ENCODE measurements at regions not wholly inside any gene's neighbourhood (a gene's known extent, or its start where the extent isn't known, plus 50 kb on each side); places are given as distances from the start of the nearest gene placed in this dataset.

DNA sequence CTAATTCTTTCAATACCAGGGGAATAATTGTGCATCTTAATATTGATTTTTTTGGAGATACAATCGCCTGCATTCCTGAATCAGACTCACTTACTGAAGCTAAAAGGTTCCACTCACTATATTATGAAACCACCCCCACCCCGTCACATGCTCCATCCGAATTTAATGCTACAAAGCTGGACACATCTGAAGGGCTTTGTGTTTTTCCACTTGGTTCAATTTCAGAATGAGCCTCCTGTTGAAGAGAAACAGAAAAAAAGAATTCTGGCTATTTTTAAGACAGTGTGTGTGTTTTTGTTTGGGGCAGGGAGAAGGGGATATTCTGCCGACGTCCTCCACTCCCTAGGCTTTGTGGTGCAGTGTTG is 165.5 kb upstream of the TBX20 start:
- H3K27ac ChIP-seq (ENCODE audit: low read length), result no peak overlapping the region
- H3K9ac ChIP-seq (ENCODE audit: low read length), result no peak overlapping the region
- no peaks in the 10 kb centered on the region for H3K4me1 ChIP-seq (ENCODE audit: low read length)
- H3K36me3 ChIP-seq (ENCODE audit: insufficient read depth, low read length), result no peaks in the 10 kb centered on the region
- H3K4me2 ChIP-seq (ENCODE audit: low read depth, low read length, poor library complexity, severe bottlenecking), result no peak overlapping the region
- no peaks in the 10 kb centered on the region for H4K20me1 ChIP-seq (ENCODE audit: insufficient read depth, low read depth, low read length)
- DNase-seq, result no peak
- H3K9me2 ChIP-seq (replicated peaks; ENCODE audit: insufficient read depth, low read length), result no peaks in the 10 kb centered on the region
- no peaks in the 10 kb centered on the region for H3K27me3 ChIP-seq (ENCODE audit: low read length)
- H3K79me2 ChIP-seq (ENCODE audit: low read length), result no peaks in the 10 kb centered on the region
- H3K4me3 ChIP-seq (ENCODE audit: low read length), result no peak overlapping the region
- no peaks in the 10 kb centered on the region for H3K9me3 ChIP-seq (ENCODE audit: low read length)
- no peak overlapping the region for H2AFZ ChIP-seq (ENCODE audit: low read length)

DNA sequence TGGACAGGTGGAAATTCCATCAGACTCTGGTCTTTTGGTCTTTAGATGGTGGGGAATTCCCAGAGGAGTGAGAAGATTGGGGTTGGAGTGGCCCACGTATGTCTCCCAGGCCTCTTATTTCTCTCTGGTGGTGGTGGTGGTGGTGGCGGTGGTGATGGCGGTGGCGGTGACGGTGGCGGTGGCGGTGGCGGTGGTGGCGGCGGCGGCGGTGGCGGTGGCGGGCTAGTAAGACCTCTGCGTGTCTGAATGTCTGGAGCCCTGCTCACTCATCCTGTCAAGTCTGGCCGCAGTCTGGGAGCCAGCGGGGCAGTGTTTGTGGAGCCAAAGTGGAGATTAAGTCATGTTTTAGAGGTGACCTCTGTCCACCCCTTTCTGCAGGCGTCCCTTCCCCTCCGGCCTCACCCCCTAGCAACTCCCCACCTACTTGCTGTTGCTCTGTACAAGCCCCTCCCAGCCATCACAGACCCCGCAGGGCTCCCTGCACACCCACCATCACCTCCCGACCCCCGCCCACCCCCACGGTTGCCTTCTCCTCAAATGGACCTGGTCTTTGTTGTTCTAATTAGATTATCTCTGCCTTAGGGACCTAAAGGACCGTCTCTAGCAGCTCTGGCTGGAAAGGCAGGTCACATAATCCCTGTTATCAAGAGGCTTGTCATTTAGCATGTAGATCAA is 165.0 kb upstream of the TBX20 start:
- no peaks in the 10 kb centered on the region for H3K27me3 ChIP-seq (ENCODE audit: low read length)
- no peaks in the 10 kb centered on the region for H3K9me2 ChIP-seq (replicated peaks; ENCODE audit: insufficient read depth, low read length)
- H3K9me3 ChIP-seq (ENCODE audit: low read length), result no peaks in the 10 kb centered on the region
- no peak for DNase-seq
- H3K27ac ChIP-seq (ENCODE audit: low read length), result no peak overlapping the region
- H4K20me1 ChIP-seq (ENCODE audit: insufficient read depth, low read depth, low read length), result no peaks in the 10 kb centered on the region
- no peak overlapping the region for H3K9ac ChIP-seq (ENCODE audit: low read length)
- H3K4me3 ChIP-seq (ENCODE audit: low read length), result no peak overlapping the region
- no peaks in the 10 kb centered on the region for H3K79me2 ChIP-seq (ENCODE audit: low read length)
- no peak overlapping the region for H2AFZ ChIP-seq (ENCODE audit: low read length)
- no peaks in the 10 kb centered on the region for H3K4me1 ChIP-seq (ENCODE audit: low read length)
- H3K36me3 ChIP-seq (ENCODE audit: insufficient read depth, low read length), result no peaks in the 10 kb centered on the region
- H3K4me2 ChIP-seq (ENCODE audit: low read depth, low read length, poor library complexity, severe bottlenecking), result no peak overlapping the region

DNA sequence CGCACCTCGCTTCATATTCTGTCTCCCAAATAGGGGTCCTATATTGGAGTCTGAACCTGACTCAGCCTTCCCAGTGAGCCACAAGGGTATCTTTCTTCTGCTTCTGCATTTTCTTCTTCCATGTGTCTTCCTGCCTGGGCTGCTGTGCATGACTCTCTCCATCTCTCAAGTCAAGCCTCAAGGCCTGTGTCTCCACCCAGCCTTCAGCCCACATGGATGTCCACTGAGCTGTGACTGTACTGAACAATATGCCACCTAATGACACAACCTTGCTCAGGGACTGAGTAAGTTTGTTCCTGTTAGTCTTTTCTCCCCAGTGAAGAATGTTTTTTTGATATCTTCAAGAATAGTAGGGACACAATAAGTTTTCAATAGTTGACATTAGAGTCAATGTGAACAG is 162.7 kb upstream of the TBX20 start:
- no peaks in the 10 kb centered on the region for H3K27me3 ChIP-seq (ENCODE audit: low read length)
- H3K9ac ChIP-seq (ENCODE audit: low read length), result no peak overlapping the region
- H3K4me3 ChIP-seq (ENCODE audit: low read length), result no peak overlapping the region
- no peaks in the 10 kb centered on the region for H3K9me2 ChIP-seq (replicated peaks; ENCODE audit: insufficient read depth, low read length)
- DNase-seq, result no peak
- H3K4me1 ChIP-seq (ENCODE audit: low read length), result no peaks in the 10 kb centered on the region
- H3K79me2 ChIP-seq (ENCODE audit: low read length), result no peaks in the 10 kb centered on the region
- no peaks in the 10 kb centered on the region for H3K36me3 ChIP-seq (ENCODE audit: insufficient read depth, low read length)
- H4K20me1 ChIP-seq (ENCODE audit: insufficient read depth, low read depth, low read length), result no peaks in the 10 kb centered on the region
- H3K4me2 ChIP-seq (ENCODE audit: low read depth, low read length, poor library complexity, severe bottlenecking), result no peak overlapping the region
- H2AFZ ChIP-seq (ENCODE audit: low read length), result no peak overlapping the region
- H3K9me3 ChIP-seq (ENCODE audit: low read length), result no peaks in the 10 kb centered on the region
- no peak overlapping the region for H3K27ac ChIP-seq (ENCODE audit: low read length)

DNA sequence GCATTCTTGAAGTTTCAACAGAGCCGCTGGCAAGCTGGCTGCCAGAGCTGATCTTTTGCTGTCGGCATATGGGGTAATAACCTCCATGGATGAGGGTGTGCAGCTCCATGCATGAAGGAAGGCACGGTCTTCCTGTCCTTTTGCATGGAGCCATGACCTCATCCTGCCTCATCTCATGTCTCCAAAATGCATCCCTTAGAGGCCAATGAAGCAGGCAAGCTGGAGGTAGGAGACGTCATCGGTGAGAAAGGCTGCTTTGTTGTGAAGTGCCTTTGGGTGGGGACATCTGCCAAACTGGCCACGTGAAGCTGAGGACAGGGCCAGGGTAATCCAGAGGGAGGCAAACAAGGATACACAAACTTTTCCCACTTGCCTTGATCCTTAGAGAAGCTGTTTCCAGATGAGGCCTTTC is 161.5 kb upstream of the TBX20 start:
- no peak overlapping the region for H3K4me3 ChIP-seq (ENCODE audit: low read length)
- no peak for DNase-seq
- H3K4me1 ChIP-seq (ENCODE audit: low read length), result no peaks in the 10 kb centered on the region
- no peaks in the 10 kb centered on the region for H3K36me3 ChIP-seq (ENCODE audit: insufficient read depth, low read length)
- H3K9me2 ChIP-seq (replicated peaks; ENCODE audit: insufficient read depth, low read length), result no peaks in the 10 kb centered on the region
- H4K20me1 ChIP-seq (ENCODE audit: insufficient read depth, low read depth, low read length), result no peaks in the 10 kb centered on the region
- no peak overlapping the region for H3K9ac ChIP-seq (ENCODE audit: low read length)
- no peaks in the 10 kb centered on the region for H3K9me3 ChIP-seq (ENCODE audit: low read length)
- H3K27ac ChIP-seq (ENCODE audit: low read length), result no peak overlapping the region
- no peak overlapping the region for H3K4me2 ChIP-seq (ENCODE audit: low read depth, low read length, poor library complexity, severe bottlenecking)
- no peaks in the 10 kb centered on the region for H3K27me3 ChIP-seq (ENCODE audit: low read length)
- no peak overlapping the region for H2AFZ ChIP-seq (ENCODE audit: low read length)
- H3K79me2 ChIP-seq (ENCODE audit: low read length), result no peaks in the 10 kb centered on the region

DNA sequence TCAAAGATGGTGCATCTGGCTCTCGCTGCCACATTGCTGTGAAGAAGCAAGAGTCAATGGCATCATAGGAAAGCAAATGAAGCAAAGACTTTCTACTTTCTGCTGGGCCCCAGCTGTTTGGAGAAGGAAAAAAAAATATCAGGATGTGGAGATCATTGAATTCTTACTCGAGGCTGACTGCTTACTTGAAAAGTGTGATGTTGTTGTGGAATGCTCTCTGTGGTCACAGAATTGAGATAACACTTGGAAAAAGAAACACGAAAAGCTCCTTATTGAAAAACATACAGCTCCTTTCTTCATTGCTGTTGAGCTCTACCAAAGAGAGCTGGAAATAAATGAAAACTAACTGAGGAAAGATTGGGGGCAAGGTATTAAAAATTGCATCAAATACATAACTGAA is 157.4 kb upstream of the TBX20 start:
- Histone ChIP-seq H3K9ac (ENCODE audit: low read length) (no peak overlapping the region), H3K79me2 (ENCODE audit: low read length) (no peaks in the 10 kb centered on the region), H3K4me1 (ENCODE audit: low read length) (no peaks in the 10 kb centered on the region), H3K36me3 (ENCODE audit: insufficient read depth, low read length) (no peaks in the 10 kb centered on the region), H3K9me2 (replicated peaks; ENCODE audit: insufficient read depth, low read length) (no peaks in the 10 kb centered on the region), H3K27me3 (ENCODE audit: low read length) (no peaks in the 10 kb centered on the region), H3K4me3 (ENCODE audit: low read length) (no peak overlapping the region), H4K20me1 (ENCODE audit: insufficient read depth, low read depth, low read length) (no peaks in the 10 kb centered on the region), H3K9me3 (ENCODE audit: low read length) (no peaks in the 10 kb centered on the region), H3K27ac (ENCODE audit: low read length) (no peak overlapping the region), H3K4me2 (ENCODE audit: low read depth, low read length, poor library complexity, severe bottlenecking) (no peak overlapping the region), H2AFZ (ENCODE audit: low read length) (no peak overlapping the region)
- no peak for DNase-seq

DNA sequence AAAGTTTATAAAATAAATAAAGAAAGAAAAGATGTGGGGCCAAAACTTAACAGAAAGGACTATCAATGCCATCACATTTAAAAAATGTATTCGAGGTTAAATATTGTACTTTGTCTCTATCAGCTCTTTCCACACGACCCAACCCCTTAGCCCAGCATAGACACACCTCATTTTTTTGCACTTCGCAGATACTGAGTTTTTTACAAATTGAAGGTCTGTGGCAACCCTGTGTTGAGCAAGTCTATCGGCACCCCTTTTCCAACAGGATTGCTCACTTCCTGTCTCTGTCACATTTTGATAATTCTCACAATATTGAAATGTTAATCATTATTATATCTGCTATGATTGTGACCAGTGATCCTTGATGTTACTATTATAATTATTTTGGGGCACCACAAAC is 151.6 kb upstream of the TBX20 start:
- H3K4me1 ChIP-seq (ENCODE audit: low read length), result no peaks in the 10 kb centered on the region
- DNase-seq, result no peak

DNA sequence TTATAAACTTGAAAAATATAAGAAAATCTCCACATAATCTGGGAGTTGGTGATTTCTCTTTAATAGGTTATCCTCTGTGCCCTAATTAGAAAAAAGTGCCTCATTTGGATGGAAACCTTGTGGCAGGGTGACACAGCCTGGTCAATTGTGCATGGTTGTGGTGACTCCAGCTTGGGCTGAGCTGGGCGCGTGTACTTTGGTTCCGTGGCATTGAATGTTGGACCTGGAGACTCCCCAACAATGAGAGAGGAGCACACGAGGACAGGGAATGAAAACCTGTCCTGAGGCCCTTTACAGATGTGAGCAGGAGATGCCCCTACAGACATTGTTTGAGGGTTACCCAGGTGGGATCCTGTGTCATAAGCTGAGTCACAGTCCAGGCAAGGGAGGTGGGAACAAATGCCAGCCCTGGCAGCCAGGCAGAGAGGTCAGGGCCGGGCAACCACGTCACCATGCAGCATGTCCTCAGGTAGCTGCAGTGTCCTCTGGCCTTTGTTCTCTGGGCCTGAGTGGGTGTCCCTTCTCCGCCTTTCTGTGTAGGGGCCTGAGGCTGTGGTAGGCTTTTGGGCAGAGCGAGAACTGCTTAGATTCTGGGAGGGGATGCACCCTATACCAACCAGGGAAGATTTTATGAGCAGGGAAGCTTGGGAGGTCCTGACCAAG is 147.4 kb upstream of the TBX20 start:
- Histone ChIP-seq H3K4me3 (ENCODE audit: low read length) (no peak overlapping the region), H3K9ac (ENCODE audit: low read length) (no peak overlapping the region), H3K9me2 (replicated peaks; ENCODE audit: insufficient read depth, low read length) (no peaks in the 10 kb centered on the region), H2AFZ (ENCODE audit: low read length) (no peak overlapping the region), H3K27ac (ENCODE audit: low read length) (no peak overlapping the region), H3K36me3 (ENCODE audit: insufficient read depth, low read length) (no peaks in the 10 kb centered on the region), H3K27me3 (ENCODE audit: low read length) (no peaks in the 10 kb centered on the region), H4K20me1 (ENCODE audit: insufficient read depth, low read depth, low read length) (no peaks in the 10 kb centered on the region), H3K9me3 (ENCODE audit: low read length) (no peaks in the 10 kb centered on the region), H3K79me2 (ENCODE audit: low read length) (no peaks in the 10 kb centered on the region), H3K4me1 (ENCODE audit: low read length) (no peaks in the 10 kb centered on the region), H3K4me2 (ENCODE audit: low read depth, low read length, poor library complexity, severe bottlenecking) (no peak overlapping the region)
- DNase-seq, result no peak

More for the DNA sequence above, 151.6 kb upstream of the TBX20 start:
- no peaks in the 10 kb centered on the region for H4K20me1 ChIP-seq (ENCODE audit: insufficient read depth, low read depth, low read length)
- no peak overlapping the region for H3K9ac ChIP-seq (ENCODE audit: low read length)
- H2AFZ ChIP-seq (ENCODE audit: low read length), result no peak overlapping the region
- no peaks in the 10 kb centered on the region for H3K36me3 ChIP-seq (ENCODE audit: insufficient read depth, low read length)
- no peaks in the 10 kb centered on the region for H3K27me3 ChIP-seq (ENCODE audit: low read length)
- H3K4me2 ChIP-seq (ENCODE audit: low read depth, low read length, poor library complexity, severe bottlenecking), result no peak overlapping the region
- no peaks in the 10 kb centered on the region for H3K9me2 ChIP-seq (replicated peaks; ENCODE audit: insufficient read depth, low read length)
- H3K79me2 ChIP-seq (ENCODE audit: low read length), result no peaks in the 10 kb centered on the region
- H3K9me3 ChIP-seq (ENCODE audit: low read length), result no peaks in the 10 kb centered on the region
- no peak overlapping the region for H3K27ac ChIP-seq (ENCODE audit: low read length)
- H3K4me3 ChIP-seq (ENCODE audit: low read length), result no peak overlapping the region

DNA sequence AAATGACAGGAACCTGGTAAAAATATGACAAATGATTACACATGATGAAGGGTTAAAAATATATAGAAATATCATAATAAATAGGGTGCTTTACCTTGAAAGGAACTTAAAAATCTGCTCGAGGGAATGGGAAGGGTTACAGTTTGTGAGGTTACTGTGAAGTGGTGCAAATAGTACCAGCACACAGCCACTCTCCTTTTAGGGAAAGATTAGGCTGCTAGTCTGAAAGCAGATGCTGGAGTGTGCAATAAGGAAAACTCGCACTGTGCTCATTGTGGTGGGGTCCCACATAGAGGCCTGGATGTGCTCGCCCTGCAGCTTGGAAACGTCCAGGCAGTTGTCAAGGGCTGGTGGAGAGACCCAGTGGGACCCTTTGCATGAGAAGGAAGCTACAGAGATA is 145.9 kb upstream of the TBX20 start:
- Histone ChIP-seq H4K20me1 (ENCODE audit: insufficient read depth, low read depth, low read length) (no peaks in the 10 kb centered on the region), H3K79me2 (ENCODE audit: low read length) (no peaks in the 10 kb centered on the region), H3K27me3 (ENCODE audit: low read length) (no peaks in the 10 kb centered on the region), H3K9me3 (ENCODE audit: low read length) (no peaks in the 10 kb centered on the region), H3K36me3 (ENCODE audit: insufficient read depth, low read length) (no peaks in the 10 kb centered on the region), H3K27ac (ENCODE audit: low read length) (no peak overlapping the region), H3K4me3 (ENCODE audit: low read length) (no peak overlapping the region), H3K4me2 (ENCODE audit: low read depth, low read length, poor library complexity, severe bottlenecking) (no peak overlapping the region), H3K4me1 (ENCODE audit: low read length) (no peaks in the 10 kb centered on the region), H2AFZ (ENCODE audit: low read length) (no peak overlapping the region), H3K9me2 (replicated peaks; ENCODE audit: insufficient read depth, low read length) (no peaks in the 10 kb centered on the region), H3K9ac (ENCODE audit: low read length) (no peak overlapping the region)
- peak; percentile 34 for DNase-seq

Data from Karpas-422 (cell line).